SK-N-MC (cell line): ENCODE measurements at regions not wholly inside any gene's neighbourhood (a gene's known extent, or its start where the extent isn't known, plus 50 kb on each side); places are given as distances from the start of the nearest gene placed in this dataset.

Experiments used
- DNase-seq: peaks from one replicate; pipeline ENCODE4 v3.0.0-alpha.2; 2011; ENCODE audit warnings: low read depth, low spot score
- H3K27ac ChIP-seq: fragments of 200-600 bp; sonication (generic); 2 replicates; pipeline ENCODE4 v1.5.1; 2016; ENCODE audit warnings: mixed run types
- H3K36me3 ChIP-seq: fragments of 200-600 bp; sonication (generic); 2 replicates; pipeline ENCODE4 v1.6.1; 2017; ENCODE audit warnings: antibody characterized with exemption, low read length, mixed read lengths; ENCODE audit not compliant: insufficient read depth
- H3K4me3 ChIP-seq: fragments of 200-600 bp; sonication (generic); 2 replicates; pipeline ENCODE4 v1.5.1; 2016
- H3K9ac ChIP-seq: fragments of 200-600 bp; sonication (generic); 2 replicates; pipeline ENCODE4 v1.8.0; 2017; ENCODE audit warnings: mixed run types, mixed read lengths; ENCODE audit not compliant: insufficient read length
- H3K9me3 ChIP-seq: fragments of 200-600 bp; sonication (generic); 2 replicates; pipeline ENCODE4 v1.6.1; 2017; ENCODE audit warnings: low read depth, mild to moderate bottlenecking, antibody characterized with exemption, low read length, moderate library complexity, mixed read lengths
- EZH2 ChIP-seq: fragments of 200-600 bp; sonication (generic); IDR thresholded peaks from one replicate; pipeline ENCODE4 v1.6.1; 2017; ENCODE audit warnings: antibody characterized with exemption
- FOXP2 ChIP-seq: optimal IDR thresholded peaks from 2 replicates; pipeline ENCODE3; 2011; ENCODE audit warnings: mild to moderate bottlenecking, moderate library complexity; ENCODE audit not compliant: insufficient read depth; ENCODE audit errors: extremely low read length, control extremely low read depth
- POLR2AphosphoS5 ChIP-seq: IDR thresholded peaks from 2 replicates; pipeline ENCODE4 v1.6.1; 2012; ENCODE audit warnings: mild to moderate bottlenecking, low read depth, low read length, borderline replicate concordance

- DNase-seq: no peak
- Histone ChIP-seq H3K4me3 (no peak overlapping the region), H3K27ac (no peak overlapping the region), H3K9me3 (no peaks in the 10 kb centered on the region), H3K36me3 (no peaks in the 10 kb centered on the region), H3K9ac (no peak overlapping the region)
- TF ChIP-seq FOXP2: no peak
- no peak for TF ChIP-seq POLR2AphosphoS5
- TF ChIP-seq EZH2: no peak
These were observed 249.2 kb upstream of the PHF14 start for GRCh38 chr7:10724449-10724848.

- DNase-seq: no peak
- TF ChIP-seq POLR2AphosphoS5 (no peak), EZH2 (no peak), FOXP2 (no peak)
- Histone ChIP-seq H3K27ac (no peak overlapping the region), H3K9me3 (no peaks in the 10 kb centered on the region), H3K9ac (no peak overlapping the region), H3K4me3 (no peak overlapping the region), H3K36me3 (no peaks in the 10 kb centered on the region)
These were observed 246.0 kb upstream of the PHF14 start for GRCh38 chr7:10727636-10728035.

DNA sequence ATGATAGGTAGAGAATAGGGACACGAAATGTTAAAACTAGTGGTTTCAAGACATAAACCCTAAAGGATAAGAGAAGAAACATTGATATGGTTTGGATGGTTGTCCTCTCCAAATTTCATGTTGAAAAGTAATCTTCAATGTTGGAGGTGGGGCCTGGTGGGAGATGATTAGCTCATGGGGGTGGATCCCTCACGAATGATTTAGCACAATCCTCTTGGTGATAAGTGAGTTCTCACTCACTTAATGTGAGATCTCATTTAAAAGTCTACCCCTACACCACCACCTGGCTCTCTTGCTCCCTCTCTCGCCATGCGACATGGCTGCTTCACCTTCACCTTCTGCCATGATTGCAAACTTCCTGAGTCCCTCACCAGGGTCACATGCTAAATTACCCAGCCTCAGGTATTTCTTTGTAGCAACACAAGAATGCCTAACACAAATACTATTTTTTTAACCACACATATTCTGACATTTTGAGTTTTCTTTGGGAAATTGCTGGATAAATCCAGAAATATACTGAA lies 242.4 kb upstream of the PHF14 start:
- Histone ChIP-seq H3K4me3 (no peak overlapping the region), H3K27ac (no peak overlapping the region), H3K36me3 (no peaks in the 10 kb centered on the region), H3K9me3 (no peaks in the 10 kb centered on the region), H3K9ac (no peak overlapping the region)
- DNase-seq: no peak
- TF ChIP-seq POLR2AphosphoS5 (no peak), FOXP2 (no peak), EZH2 (no peak)

DNA sequence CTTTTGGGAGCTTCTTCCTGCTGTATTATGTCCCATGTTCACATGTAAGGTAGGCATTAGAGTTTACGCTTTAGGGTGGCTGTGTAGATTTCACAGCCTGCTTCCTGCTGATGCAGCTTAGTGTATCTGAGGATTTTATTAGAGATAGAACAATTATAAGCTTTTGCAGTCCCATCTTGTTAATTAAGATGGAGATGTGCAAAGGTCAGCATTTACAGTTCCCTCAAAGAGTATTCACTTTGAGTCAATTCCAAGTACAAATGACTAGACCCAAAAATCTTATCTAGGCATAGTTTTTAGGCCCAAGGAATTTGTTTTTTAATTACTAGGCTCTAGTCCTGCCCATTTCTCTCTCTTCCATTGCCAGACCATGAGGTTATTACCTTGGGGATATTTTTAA lies 239.9 kb upstream of the PHF14 start:
- DNase-seq: no peak
- Histone ChIP-seq H3K9me3 (no peaks in the 10 kb centered on the region), H3K4me3 (no peak overlapping the region), H3K9ac (no peak overlapping the region), H3K36me3 (no peaks in the 10 kb centered on the region), H3K27ac (no peak overlapping the region)
- TF ChIP-seq EZH2 (no peak), POLR2AphosphoS5 (no peak), FOXP2 (no peak)

DNA sequence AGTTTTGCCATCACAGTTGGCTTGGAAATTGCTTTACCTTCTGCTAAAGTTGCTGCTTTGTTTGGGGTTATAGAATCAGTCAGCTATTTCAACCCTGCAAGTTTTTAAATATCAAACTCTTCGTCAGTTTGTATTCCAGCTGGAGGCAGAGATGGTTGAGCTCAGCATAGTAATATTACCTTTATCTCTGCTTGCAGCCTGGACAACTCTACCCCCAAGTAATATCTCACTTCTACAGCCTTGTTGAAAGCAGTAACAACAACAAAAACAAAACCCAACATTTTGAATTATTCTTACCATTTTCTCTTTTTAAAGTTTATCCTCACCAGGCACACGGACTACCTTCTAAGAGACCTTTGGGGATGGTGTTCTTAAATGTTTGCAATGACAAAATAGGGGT lies 239.1 kb upstream of the PHF14 start:
- Histone ChIP-seq H3K36me3 (no peaks in the 10 kb centered on the region), H3K27ac (no peak overlapping the region), H3K9ac (no peak overlapping the region), H3K9me3 (no peaks in the 10 kb centered on the region), H3K4me3 (no peak overlapping the region)
- no peak for DNase-seq
- no peak for TF ChIP-seq EZH2
- no peak for TF ChIP-seq POLR2AphosphoS5
- TF ChIP-seq FOXP2: no peak

GRCh38 chr7:10739401-10739800 lies 234.3 kb upstream of the PHF14 start:
- TF ChIP-seq POLR2AphosphoS5 (no peak), EZH2 (no peak), FOXP2 (no peak)
- H3K9me3 ChIP-seq: no peaks in the 10 kb centered on the region
- no peak overlapping the region for H3K9ac ChIP-seq
- no peaks in the 10 kb centered on the region for H3K36me3 ChIP-seq
- no peak overlapping the region for H3K4me3 ChIP-seq
- no peak for DNase-seq
- no peak overlapping the region for H3K27ac ChIP-seq

DNA sequence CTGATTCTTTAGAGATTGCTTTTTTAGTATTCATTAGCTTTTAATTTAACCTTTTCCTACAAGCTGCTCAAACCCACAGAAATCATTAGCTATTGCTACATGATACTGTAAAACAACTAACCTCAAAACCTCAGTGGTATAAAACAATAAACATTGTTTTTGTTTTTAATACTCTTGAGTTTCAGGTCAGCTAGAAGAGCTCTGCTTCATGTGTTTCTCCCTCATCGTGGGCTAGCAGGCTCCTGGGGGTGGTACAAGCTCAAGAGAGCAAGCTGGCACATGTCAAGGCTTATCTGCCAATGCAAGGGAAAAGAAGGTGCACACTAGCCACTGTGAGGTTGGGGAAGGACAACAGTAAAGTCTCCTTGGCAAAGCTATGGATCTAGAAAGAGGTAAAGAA lies 232.9 kb upstream of the PHF14 start:
- no peaks in the 10 kb centered on the region for H3K9me3 ChIP-seq
- H3K9ac ChIP-seq: no peak overlapping the region
- H3K27ac ChIP-seq: no peak overlapping the region
- H3K4me3 ChIP-seq: no peak overlapping the region
- TF ChIP-seq POLR2AphosphoS5 (no peak), FOXP2 (no peak), EZH2 (no peak)
- DNase-seq: no peak
- no peaks in the 10 kb centered on the region for H3K36me3 ChIP-seq

GRCh38 chr7:10756981-10757380 lies 216.7 kb upstream of the PHF14 start:
- no peak for DNase-seq
- H3K36me3 ChIP-seq: no peaks in the 10 kb centered on the region
- H3K9me3 ChIP-seq: no peaks in the 10 kb centered on the region; the same call in 1 of the 2 replicates
- TF ChIP-seq POLR2AphosphoS5: no peak
- no peak for TF ChIP-seq FOXP2
- TF ChIP-seq EZH2: no peak
- H3K9ac ChIP-seq: no peak overlapping the region
- no peak overlapping the region for H3K4me3 ChIP-seq
- no peak overlapping the region for H3K27ac ChIP-seq

DNA sequence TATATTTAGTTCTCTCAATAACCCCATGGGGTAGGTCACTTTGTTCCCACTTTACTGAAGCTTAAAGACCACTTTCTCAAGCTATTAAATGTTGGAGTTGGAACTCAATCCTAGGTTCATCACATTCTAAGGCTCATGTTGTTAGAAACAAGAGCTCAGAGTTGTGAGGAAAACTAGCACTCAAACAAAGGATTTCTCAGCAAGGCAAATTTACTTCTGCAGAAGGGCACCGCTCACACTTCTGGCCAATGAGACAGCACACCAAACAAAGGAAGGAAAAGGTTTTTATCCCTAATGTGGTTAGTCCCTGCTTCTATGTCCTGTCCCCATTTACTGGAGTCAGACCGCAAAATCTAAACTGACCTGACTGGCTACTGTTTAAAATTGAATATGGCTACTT lies 214.6 kb upstream of the PHF14 start:
- Histone ChIP-seq H3K4me3 (no peak overlapping the region), H3K9me3 (no peaks in the 10 kb centered on the region; the same call in 1 of the 2 replicates), H3K27ac (no peak overlapping the region), H3K36me3 (no peaks in the 10 kb centered on the region), H3K9ac (no peak overlapping the region)
- no peak for DNase-seq
- no peak for TF ChIP-seq FOXP2
- TF ChIP-seq EZH2: no peak
- no peak for TF ChIP-seq POLR2AphosphoS5
